ENCODE measurements at regions not wholly inside any gene's neighbourhood (a gene's known extent, or its start where the extent isn't known, plus 50 kb on each side); places are given as distances from the start of the nearest gene placed in this dataset.
"Not testable (repeated sequence)": the region's sequence is repeated elsewhere in the genome, so short reads cannot be mapped to it uniquely, and the experiment has no call there.

- DNase-seq (ENCODE audit: low spot score) (no peak), ATAC-seq (ENCODE audit: low FRiP score) (no peak)
- no peak for TF ChIP-seq CTCF (IDR thresholded peaks at IDR 0.05)
These were observed 138.3 kb upstream of the HMGN3 start for GRCh38 chr6:79372757-79373156.

- DNase-seq (ENCODE audit: low spot score) (no peak), ATAC-seq (ENCODE audit: low FRiP score) (no peak)
- TF ChIP-seq CTCF (IDR thresholded peaks at IDR 0.05): no peak
These were observed 134.5 kb upstream of the HMGN3 start for GRCh38 chr6:79369026-79369425.

GRCh38 chr6:79363441-79363840, 129.0 kb upstream of the HMGN3 start:
- ATAC-seq (ENCODE audit: low FRiP score): not testable (repeated sequence)

GRCh38 chr6:79361074-79361473, 126.6 kb upstream of the HMGN3 start:
- not testable (repeated sequence) for ATAC-seq (ENCODE audit: low FRiP score); DNase-seq (ENCODE audit: low spot score)

More at GRCh38 chr6:79363441-79363840, 129.0 kb upstream of the HMGN3 start:
- DNase-seq (ENCODE audit: low spot score): not testable (repeated sequence)

GRCh38 chr6:79353226-79353625, 118.7 kb upstream of the HMGN3 start:
- no peak for TF ChIP-seq CTCF (IDR thresholded peaks at IDR 0.05)
- no peak for ATAC-seq (ENCODE audit: low FRiP score)

GRCh38 chr6:79338493-79338892, 104.0 kb upstream of the HMGN3 start:
- ATAC-seq (ENCODE audit: low FRiP score) (no peak), DNase-seq (ENCODE audit: low spot score) (no peak)
- TF ChIP-seq CTCF (IDR thresholded peaks at IDR 0.05): no peak

More at GRCh38 chr6:79353226-79353625, 118.7 kb upstream of the HMGN3 start:
- no peak for DNase-seq (ENCODE audit: low spot score)

GRCh38 chr6:79335133-79335674, 100.7 kb upstream of the HMGN3 start:
- no peak for DNase-seq (ENCODE audit: low spot score)
- no peak for ATAC-seq (ENCODE audit: low FRiP score)
- no peak for TF ChIP-seq CTCF (IDR thresholded peaks at IDR 0.05)

GRCh38 chr6:79334674-79335073, 100.2 kb upstream of the HMGN3 start:
- ATAC-seq (ENCODE audit: low FRiP score): no peak
- no peak for DNase-seq (ENCODE audit: low spot score)
- TF ChIP-seq CTCF (IDR thresholded peaks at IDR 0.05): no peak
